ENCODE measurements at regions not wholly inside any gene's neighbourhood (a gene's known extent, or its start where the extent isn't known, plus 50 kb on each side); places are given as distances from the start of the nearest gene placed in this dataset.

DNA sequence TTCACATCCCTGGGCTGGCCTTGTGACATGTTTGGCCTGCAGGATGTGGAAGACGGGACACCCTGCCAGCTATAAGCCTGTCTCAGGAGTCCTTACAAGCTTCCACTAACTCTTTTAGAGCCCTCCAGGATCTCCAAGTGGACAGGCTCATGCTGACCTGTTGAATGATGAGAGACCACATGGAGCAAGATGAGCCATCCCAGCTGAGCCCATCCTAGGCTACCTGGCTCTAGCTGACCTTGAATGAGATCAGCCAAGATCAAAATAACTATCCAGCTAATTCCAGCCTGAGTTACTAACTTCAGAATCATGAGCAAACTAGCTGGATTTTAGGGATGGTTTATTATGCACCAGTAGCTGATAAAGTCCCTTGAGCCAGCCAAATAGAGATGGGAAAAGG, 169.5 kb downstream of the TFAP2C start:
- H3K4me3 Mint-ChIP-seq: no peak overlapping the region

More for the DNA sequence above, 169.5 kb downstream of the TFAP2C start:
- no CpG with 5 or more reads among the region's 1 CpG for WGBS (ENCODE audit: extremely low coverage, insufficient read length, low lambda C conversion rate)
- Histone ChIP-seq H3T11ph (ENCODE audit: low read length) (no peak overlapping the region), H3K18ac (ENCODE audit: insufficient read length, low read depth, low read length) (no peak overlapping the region), H4K8ac (replicated peaks; ENCODE audit: insufficient read length, low read depth, low read length) (no peak overlapping the region), H2AK5ac (ENCODE audit: insufficient read length, low read length) (no peak overlapping the region), H4K91ac (ENCODE audit: insufficient read length, low read depth, low read length) (no peak overlapping the region), H3K79me1 (ENCODE audit: insufficient read depth, low read depth, low read length, poor library complexity, severe bottlenecking) (no peaks in the 10 kb centered on the region), H4K5ac (ENCODE audit: insufficient read length, low read depth, low read length) (no peak overlapping the region), H2AFZ (ENCODE audit: low read length) (no peak overlapping the region), H4K20me1 (ENCODE audit: control insufficient read depth, insufficient read depth, insufficient read length) (no peaks in the 10 kb centered on the region), H3K4me1 (ENCODE audit: insufficient read depth, low read length) (no peaks in the 10 kb centered on the region), H3K4ac (ENCODE audit: low read depth, low read length) (no peak overlapping the region), H3K27me3 (ENCODE audit: insufficient read depth, low read length) (no peaks in the 10 kb centered on the region), H3K23me2 (ENCODE audit: insufficient read length, low read depth, low read length, poor library complexity, severe bottlenecking) (no peaks in the 10 kb centered on the region), H3K14ac (ENCODE audit: insufficient read depth, low read length) (no peak overlapping the region), H2BK20ac (ENCODE audit: low read depth, low read length, poor library complexity, severe bottlenecking) (no peak overlapping the region), H2BK120ac (ENCODE audit: low read depth, low read length, poor library complexity, severe bottlenecking) (no peak overlapping the region), H3K9ac (ENCODE audit: extremely low read depth, insufficient read length, low read length) (no peak overlapping the region), H3K23ac (ENCODE audit: insufficient read length, low read depth, low read length) (no peak overlapping the region), H3K9me3 (ENCODE audit: control insufficient read depth, low read depth, low read length) (no peaks in the 10 kb centered on the region), H3K4me2 (ENCODE audit: insufficient read depth, insufficient read length, low read length) (no peak overlapping the region), H3K56ac (ENCODE audit: insufficient read length, low read depth, low read length) (no peak overlapping the region), H2BK5ac (ENCODE audit: insufficient read length, low read length) (no peak overlapping the region), H2BK12ac (ENCODE audit: insufficient read length, low read depth, low read length) (no peak overlapping the region), H2BK15ac (ENCODE audit: low read depth, low read length) (no peak overlapping the region), H3K79me2 (ENCODE audit: insufficient read depth, low read length) (no peaks in the 10 kb centered on the region), H3K27ac (ENCODE audit: insufficient read length, low read depth, low read length) (no peak overlapping the region)
- Mint-ChIP-seq H3K4me1 (peaks cover 3 to 10% of the 10 kb centered on the region in 2 experiments), H3K27ac (no peak overlapping the region), H3K27me3 (ENCODE audit: low read depth) (peaks cover 5% of the 10 kb centered on the region), H3K9me3 (peaks cover 10 to 12% of the 10 kb centered on the region in 2 experiments), H3K36me3 (ENCODE audit: insufficient read depth in 1 of 3, low read depth in 3 of 3) (peaks cover 4 to 12% (median 5%) of the 10 kb centered on the region in 3 experiments; a peak in 5 of 7 replicates)
- no peak for TF ChIP-seq CTCF (conservative IDR thresholded peaks at IDR 0.05)
- DNase-seq: no peak
